ENCODE measurements at regions not wholly inside any gene's neighbourhood (a gene's known extent, or its start where the extent isn't known, plus 50 kb on each side); places are given as distances from the start of the nearest gene placed in this dataset.

- TF ChIP-seq PRDM4 (CRISPR knock-in tag; IDR thresholded peaks at IDR 0.05; ENCODE audit: borderline replicate concordance) = no peak
- TF ChIP-seq SNAI1 (CRISPR knock-in tag; IDR thresholded peaks at IDR 0.05; ENCODE audit: borderline replicate concordance) = peak; percentile 91; the same call in 1 of the 2 replicates
- no peak for TF ChIP-seq ZIK1 (CRISPR knock-in tag; IDR thresholded peaks at IDR 0.05; ENCODE audit: borderline replicate concordance, low read depth)
- TF ChIP-seq TBX3 (IDR thresholded peaks at IDR 0.05; ENCODE audit: borderline replicate concordance) = peak; percentile 56; the same call in 1 of the 2 replicates
- no peak for TF ChIP-seq HMG20B (CRISPR knock-in tag; conservative IDR thresholded peaks at IDR 0.05)
- TF ChIP-seq TFE3 (CRISPR knock-in tag; IDR thresholded peaks at IDR 0.05) = peak; percentile 86; the same call in 1 of the 2 replicates
- TF ChIP-seq FOXC1 (CRISPR knock-in tag; IDR thresholded peaks at IDR 0.05; ENCODE audit: borderline replicate concordance) = 0 out of 2 replicates have a peak, but pooled peaks have one; percentile 37
- no peak for TF ChIP-seq BORCS8-MEF2B (CRISPR knock-in tag; IDR thresholded peaks at IDR 0.05)
- TF ChIP-seq HNRNPK (IDR thresholded peaks at IDR 0.05; ENCODE audit: low read depth, low read length, poor library complexity, severe bottlenecking) = no peak
- peak; percentile 94 for TF ChIP-seq ZNF691 (CRISPR knock-in tag; IDR thresholded peaks at IDR 0.05; ENCODE audit: borderline replicate concordance, low read depth)
- TF ChIP-seq ZNF749 (CRISPR knock-in tag; IDR thresholded peaks at IDR 0.05; ENCODE audit: borderline replicate concordance) = no peak
- TF ChIP-seq RBAK (CRISPR knock-in tag; IDR thresholded peaks at IDR 0.05) = peak; percentile 49
- TF ChIP-seq ZNF430 (CRISPR knock-in tag; IDR thresholded peaks at IDR 0.05) = peak; percentile 90
- peak; percentile 77 for TF ChIP-seq ATF1 (CRISPR knock-in tag; IDR thresholded peaks at IDR 0.05)
- TF ChIP-seq HMGXB4 (CRISPR knock-in tag; IDR thresholded peaks at IDR 0.05; ENCODE audit: borderline replicate concordance in 1 of 2, low read depth in 1 of 2) = peak in 1 of 2 experiments; percentile 74; a peak in 1 of 4 replicates
- TF ChIP-seq ZNF607 (CRISPR knock-in tag; IDR thresholded peaks at IDR 0.05; ENCODE audit: borderline replicate concordance) = peak; percentile 83
- TF ChIP-seq DPF2 (CRISPR knock-in tag; IDR thresholded peaks at IDR 0.05; ENCODE audit: borderline replicate concordance, low read depth) = peak; percentile 83; the same call in 1 of the 2 replicates
- TF ChIP-seq MYC (CRISPR knock-in tag; IDR thresholded peaks at IDR 0.05; ENCODE audit: borderline replicate concordance) = peak; percentile 87
- no peak for TF ChIP-seq ZFYVE20 (CRISPR knock-in tag; IDR thresholded peaks at IDR 0.05; ENCODE audit: borderline replicate concordance, low read depth)
- TF ChIP-seq DR1 (CRISPR knock-in tag; IDR thresholded peaks at IDR 0.05) = no peak
- TF ChIP-seq FOXP1 (IDR thresholded peaks at IDR 0.05) = no peak
- TF ChIP-seq FOXP1 (CRISPR knock-in tag; IDR thresholded peaks at IDR 0.05) = peak; percentile 64; the same call in 1 of the 2 replicates
- no peak for TF ChIP-seq SCMH1 (CRISPR knock-in tag; IDR thresholded peaks at IDR 0.05; ENCODE audit: borderline replicate concordance)
Observed at GRCh38 chr2:120546048-120546864, 189.4 kb upstream of the GLI2 start (continued).
